ENCODE measurements at regions not wholly inside any gene's neighbourhood (a gene's known extent, or its start where the extent isn't known, plus 50 kb on each side); places are given as distances from the start of the nearest gene placed in this dataset.

- TF ChIP-seq, protein P1, sequence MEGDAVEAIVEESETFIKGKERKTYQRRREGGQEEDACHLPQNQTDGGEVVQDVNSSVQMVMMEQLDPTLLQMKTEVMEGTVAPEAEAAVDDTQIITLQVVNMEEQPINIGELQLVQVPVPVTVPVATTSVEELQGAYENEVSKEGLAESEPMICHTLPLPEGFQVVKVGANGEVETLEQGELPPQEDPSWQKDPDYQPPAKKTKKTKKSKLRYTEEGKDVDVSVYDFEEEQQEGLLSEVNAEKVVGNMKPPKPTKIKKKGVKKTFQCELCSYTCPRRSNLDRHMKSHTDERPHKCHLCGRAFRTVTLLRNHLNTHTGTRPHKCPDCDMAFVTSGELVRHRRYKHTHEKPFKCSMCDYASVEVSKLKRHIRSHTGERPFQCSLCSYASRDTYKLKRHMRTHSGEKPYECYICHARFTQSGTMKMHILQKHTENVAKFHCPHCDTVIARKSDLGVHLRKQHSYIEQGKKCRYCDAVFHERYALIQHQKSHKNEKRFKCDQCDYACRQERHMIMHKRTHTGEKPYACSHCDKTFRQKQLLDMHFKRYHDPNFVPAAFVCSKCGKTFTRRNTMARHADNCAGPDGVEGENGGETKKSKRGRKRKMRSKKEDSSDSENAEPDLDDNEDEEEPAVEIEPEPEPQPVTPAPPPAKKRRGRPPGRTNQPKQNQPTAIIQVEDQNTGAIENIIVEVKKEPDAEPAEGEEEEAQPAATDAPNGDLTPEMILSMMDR (conservative IDR thresholded peaks at IDR 0.05): no peak
- no peak for TF ChIP-seq EZH2 (IDR thresholded peaks at IDR 0.05; ENCODE audit: low read depth)
These were observed 376.9 kb downstream of the PPP3CA start for GRCh38 chr4:100970414-100970813.
